Ectodermal cell (in vitro differentiated cells): ENCODE measurements at regions not wholly inside any gene's neighbourhood (a gene's known extent, or its start where the extent isn't known, plus 50 kb on each side); places are given as distances from the start of the nearest gene placed in this dataset.

Experiments used
- H3K27ac ChIP-seq: 2 replicates; pipeline ENCODE4 v1.7.0; 2013; ENCODE audit warnings: mild to moderate bottlenecking, low read depth, low read length; ENCODE audit not compliant: insufficient read depth, poor library complexity, severe bottlenecking
- H3K27me3 ChIP-seq: 2 replicates; pipeline ENCODE4 v1.7.0; 2013; ENCODE audit warnings: mild to moderate bottlenecking, low read length; ENCODE audit not compliant: insufficient read depth, control insufficient read depth, poor library complexity, severe bottlenecking
- H3K36me3 ChIP-seq: one replicate; pipeline ENCODE4 v1.7.0; 2013; ENCODE audit warnings: low read length; ENCODE audit not compliant: control insufficient read depth, insufficient read depth
- H3K4me1 ChIP-seq: one replicate; pipeline ENCODE4 v1.7.0; 2013; ENCODE audit warnings: low read length; ENCODE audit not compliant: control insufficient read depth, insufficient read depth
- H3K4me3 ChIP-seq: 2 replicates; pipeline ENCODE4 v1.7.0; 2013; ENCODE audit warnings: low read depth, low read length, control low read depth; ENCODE audit not compliant: insufficient read depth
- H3K9me3 ChIP-seq: 2 replicates; pipeline ENCODE4 v1.7.0; 2013; ENCODE audit warnings: mild to moderate bottlenecking, low read length, moderate library complexity; ENCODE audit not compliant: control insufficient read depth
- WGBS, 2 experiments: methylation state at CpG; one replicate each; pipeline ENCODE4 v1.1.7; 2013; ENCODE audit warnings: missing lambda C conversion rate in 2 of 2; 5-methylcytosine and 5-hydroxymethylcytosine counted together

GRCh38 chr3:26763723-26764122, 141.2 kb downstream of the LRRC3B start:
- H3K9me3 ChIP-seq = no peaks in the 10 kb centered on the region
- H3K27ac ChIP-seq = no peak overlapping the region
- H3K36me3 ChIP-seq = no peaks in the 10 kb centered on the region
- H3K4me3 ChIP-seq = no peak overlapping the region
- H3K4me1 ChIP-seq = no peaks in the 10 kb centered on the region
- no peaks in the 10 kb centered on the region for H3K27me3 ChIP-seq

DNA sequence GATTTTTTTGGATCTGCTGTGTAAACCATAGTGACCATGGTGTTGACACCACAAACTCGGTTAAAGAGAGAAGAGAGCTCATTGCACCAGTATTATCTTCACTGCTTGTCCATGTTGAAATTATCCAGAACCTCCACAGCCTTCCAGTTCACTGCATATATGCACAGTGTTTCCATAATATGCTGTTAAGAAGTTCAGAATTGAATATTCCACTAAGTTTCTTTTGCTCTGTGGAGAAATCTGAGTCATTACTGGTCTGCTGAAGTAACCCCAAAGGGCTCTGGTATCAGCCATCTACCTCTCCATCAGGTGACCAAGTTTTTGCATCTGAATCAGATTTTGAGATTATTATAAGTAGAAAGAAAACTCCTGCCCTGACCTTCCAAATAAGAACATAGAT, 143.5 kb downstream of the LRRC3B start:
- no peak overlapping the region for H3K27ac ChIP-seq
- no peaks in the 10 kb centered on the region for H3K27me3 ChIP-seq
- H3K9me3 ChIP-seq = no peaks in the 10 kb centered on the region
- no peaks in the 10 kb centered on the region for H3K36me3 ChIP-seq
- H3K4me1 ChIP-seq = no peaks in the 10 kb centered on the region
- no peak overlapping the region for H3K4me3 ChIP-seq
- WGBS, 2 experiments = 83 to 95% methylated on average over 1 of the region's 1 CpG

DNA sequence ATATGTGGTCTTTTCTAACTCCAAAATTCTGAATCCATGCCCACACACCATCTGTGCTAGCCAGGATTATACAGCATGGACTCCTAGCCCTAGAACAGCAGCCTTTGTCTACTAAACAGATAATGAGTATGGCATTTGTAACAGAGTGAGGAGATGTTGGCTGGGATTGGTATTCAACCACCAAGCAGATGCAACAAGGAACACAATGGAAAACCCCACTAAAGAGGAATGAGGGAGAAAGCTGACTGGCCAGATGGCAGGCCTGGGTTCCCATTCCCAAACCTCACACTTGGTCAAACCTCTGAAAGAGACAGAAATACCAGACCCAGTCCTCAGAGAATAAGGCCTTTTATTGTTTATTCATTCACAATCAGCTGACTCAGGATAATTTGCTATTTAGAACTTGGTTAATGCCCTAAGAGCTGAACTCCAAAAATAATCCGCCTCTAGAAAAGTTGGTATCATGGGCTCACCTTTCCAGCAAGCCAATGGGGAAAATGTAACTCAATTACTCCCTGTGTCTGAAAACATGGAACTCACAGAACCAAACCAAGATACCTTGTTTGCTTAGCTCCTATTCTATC, 145.6 kb downstream of the LRRC3B start:
- H3K4me1 ChIP-seq = no peaks in the 10 kb centered on the region
- no peaks in the 10 kb centered on the region for H3K36me3 ChIP-seq
- no peak overlapping the region for H3K4me3 ChIP-seq
- H3K27ac ChIP-seq = no peak overlapping the region
- no peaks in the 10 kb centered on the region for H3K27me3 ChIP-seq
- no peaks in the 10 kb centered on the region for H3K9me3 ChIP-seq
- WGBS, 2 experiments = 95 to 100% methylated on average over 1 of the region's 1 CpG

- no peaks in the 10 kb centered on the region for H3K36me3 ChIP-seq
- no peaks in the 10 kb centered on the region for H3K4me1 ChIP-seq
- H3K27ac ChIP-seq = no peak overlapping the region
- no peaks in the 10 kb centered on the region for H3K27me3 ChIP-seq
- WGBS, 2 experiments = 93 to 95% methylated on average over 4 to 5 of the region's 5 CpGs
- no peaks in the 10 kb centered on the region for H3K9me3 ChIP-seq
- H3K4me3 ChIP-seq = no peak overlapping the region
These were observed 177.2 kb downstream of the LRRC3B start for GRCh38 chr3:26799679-26800317.

DNA sequence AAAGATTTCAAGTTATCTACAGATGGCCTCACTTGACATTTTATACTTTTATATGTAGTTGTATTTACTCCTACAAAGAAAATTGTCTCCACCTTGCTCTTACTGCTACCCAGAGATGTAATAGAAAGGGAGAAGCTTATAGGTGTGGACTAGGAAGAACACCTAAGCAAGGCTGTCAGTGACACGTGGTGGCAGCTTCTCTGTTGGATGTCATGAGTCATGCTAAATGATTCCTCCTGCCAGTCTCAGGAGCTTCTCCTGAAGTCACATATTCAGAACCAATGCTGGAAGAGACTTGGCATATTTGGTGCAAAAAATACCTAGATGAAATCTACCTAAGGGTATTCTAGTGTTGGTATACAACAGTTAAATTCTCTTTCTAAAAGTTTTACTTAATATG, 184.7 kb downstream of the LRRC3B start:
- WGBS, 2 experiments = 46 to 57% methylated on average over 1 of the region's 1 CpG

GRCh38 chr3:26825454-26825853, 202.9 kb downstream of the LRRC3B start:
- Histone ChIP-seq H3K27ac (no peak overlapping the region), H3K4me3 (no peak overlapping the region), H3K9me3 (no peaks in the 10 kb centered on the region), H3K36me3 (no peaks in the 10 kb centered on the region), H3K27me3 (no peaks in the 10 kb centered on the region), H3K4me1 (no peaks in the 10 kb centered on the region)
- WGBS, 2 experiments = 83 to 89% methylated on average over 2 of the region's 2 CpGs

More for the DNA sequence above, 184.7 kb downstream of the LRRC3B start:
- no peak overlapping the region for H3K27ac ChIP-seq
- H3K4me3 ChIP-seq = no peak overlapping the region
- no peaks in the 10 kb centered on the region for H3K36me3 ChIP-seq
- H3K9me3 ChIP-seq = no peaks in the 10 kb centered on the region
- no peaks in the 10 kb centered on the region for H3K27me3 ChIP-seq
- no peaks in the 10 kb centered on the region for H3K4me1 ChIP-seq

DNA sequence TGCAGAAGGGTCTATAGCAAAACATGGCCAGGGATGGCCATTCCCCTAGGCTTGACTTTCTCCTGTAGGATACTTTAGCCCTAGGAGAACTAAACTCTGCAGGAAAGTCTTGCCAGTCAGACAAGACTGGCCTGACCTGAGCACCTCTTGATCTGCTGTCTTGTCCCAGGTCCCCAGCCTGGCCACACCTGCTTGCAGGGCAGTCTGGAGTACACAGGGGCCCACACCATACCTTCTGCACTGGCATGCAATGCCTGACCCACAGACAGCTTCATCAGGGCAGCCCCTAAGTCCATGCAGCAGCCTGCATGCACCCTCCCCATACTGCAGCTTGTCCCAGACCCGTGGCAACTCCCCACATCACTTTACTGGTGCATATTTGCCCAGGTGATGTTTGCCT, 204.6 kb downstream of the LRRC3B start:
- Histone ChIP-seq H3K36me3 (no peaks in the 10 kb centered on the region), H3K27me3 (no peaks in the 10 kb centered on the region), H3K4me3 (no peak overlapping the region), H3K4me1 (no peaks in the 10 kb centered on the region), H3K9me3 (no peaks in the 10 kb centered on the region), H3K27ac (no peak overlapping the region)
- 85 to 95% methylated on average over 1 of the region's 1 CpG for WGBS, 2 experiments

GRCh38 chr3:26838026-26838425, 215.5 kb downstream of the LRRC3B start:
- Histone ChIP-seq H3K4me1 (peaks cover 6% of the 10 kb centered on the region), H3K36me3 (no peaks in the 10 kb centered on the region)
- 96 to 97% methylated on average over 2 to 4 of the region's 4 CpGs for WGBS, 2 experiments

GRCh38 chr3:26839001-26839400, 216.4 kb downstream of the LRRC3B start:
- H3K4me1 ChIP-seq = peaks cover 6% of the 10 kb centered on the region
- no peaks in the 10 kb centered on the region for H3K27me3 ChIP-seq
- WGBS, 2 experiments = 83 to 100% methylated on average over 1 of the region's 1 CpG
- no peaks in the 10 kb centered on the region for H3K9me3 ChIP-seq
- H3K4me3 ChIP-seq = no peak overlapping the region
- H3K36me3 ChIP-seq = no peaks in the 10 kb centered on the region
- H3K27ac ChIP-seq = no peak overlapping the region

More at GRCh38 chr3:26838026-26838425, 215.5 kb downstream of the LRRC3B start:
- Histone ChIP-seq H3K4me3 (no peak overlapping the region), H3K27me3 (no peaks in the 10 kb centered on the region), H3K9me3 (no peaks in the 10 kb centered on the region), H3K27ac (no peak overlapping the region)

DNA sequence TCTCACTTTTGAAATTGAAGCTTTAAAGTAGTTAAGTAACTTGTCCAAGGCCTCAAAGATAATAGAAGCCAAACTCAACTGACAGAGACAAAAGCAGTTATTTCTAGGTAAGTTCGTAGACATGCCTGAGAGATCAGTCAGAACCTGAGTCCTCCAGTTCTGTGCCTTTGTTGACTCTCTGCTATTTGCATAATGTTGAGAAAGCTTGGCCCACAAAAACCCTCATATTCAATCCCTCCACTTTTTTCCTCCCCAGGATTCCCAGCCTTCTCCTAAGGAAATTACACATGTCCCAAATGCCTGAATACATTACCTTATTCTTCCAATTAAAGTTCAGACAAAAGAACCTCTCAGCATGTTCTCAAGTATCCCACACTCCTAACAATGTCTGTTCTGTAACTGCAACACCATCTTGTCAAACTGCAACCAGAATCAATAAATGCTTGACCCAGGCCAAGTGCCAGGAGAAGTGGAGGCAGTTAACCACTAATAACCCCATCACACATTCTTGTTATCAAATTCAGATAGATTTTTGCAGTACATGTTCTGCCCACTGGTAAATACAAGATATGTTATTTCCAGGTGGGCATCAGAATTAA, 217.8 kb downstream of the LRRC3B start:
- no peak overlapping the region for H3K4me3 ChIP-seq
- 51 to 59% methylated on average over 1 of the region's 1 CpG for WGBS, 2 experiments
- H3K9me3 ChIP-seq = no peaks in the 10 kb centered on the region
- no peaks in the 10 kb centered on the region for H3K36me3 ChIP-seq
- H3K27me3 ChIP-seq = no peaks in the 10 kb centered on the region
- H3K4me1 ChIP-seq = peaks cover 6% of the 10 kb centered on the region
- no peak overlapping the region for H3K27ac ChIP-seq
